Trophoblast cell (in vitro differentiated cells and primary cell): ENCODE measurements at regions not wholly inside any gene's neighbourhood (a gene's known extent, or its start where the extent isn't known, plus 50 kb on each side); places are given as distances from the start of the nearest gene placed in this dataset.

Source experiments
- DNase-seq, 2 donors: peaks; one replicate each; pipeline ENCODE4 v3.0.0-alpha.2; 2016
- H2AFZ ChIP-seq: 2 replicates; pipeline ENCODE4 v1.6.1; 2013; ENCODE audit warnings: low read length, moderate library complexity, mild to moderate bottlenecking; ENCODE audit not compliant: insufficient read depth, poor library complexity
- H2AK5ac ChIP-seq: 2 replicates; pipeline ENCODE4 v1.6.1; 2013; ENCODE audit warnings: mild to moderate bottlenecking, low read length
- H2BK120ac ChIP-seq: 2 replicates; pipeline ENCODE4 v1.6.1; 2013; ENCODE audit warnings: low read length, mild to moderate bottlenecking, moderate library complexity; ENCODE audit not compliant: insufficient read depth, poor library complexity
- H2BK12ac ChIP-seq: 2 replicates; pipeline ENCODE4 v1.6.1; 2013; ENCODE audit warnings: mild to moderate bottlenecking, low read length, moderate library complexity
- H2BK5ac ChIP-seq: 2 replicates; pipeline ENCODE4 v1.6.1; 2013; ENCODE audit warnings: low read length, low read depth, moderate library complexity, mild to moderate bottlenecking; ENCODE audit not compliant: poor library complexity
- H3K14ac ChIP-seq: 2 replicates; pipeline ENCODE4 v1.6.1; 2013; ENCODE audit warnings: mild to moderate bottlenecking, low read length
- H3K18ac ChIP-seq: 2 replicates; pipeline ENCODE4 v1.6.1; 2013; ENCODE audit warnings: mild to moderate bottlenecking, low read length
- H3K23ac ChIP-seq: 2 replicates; pipeline ENCODE4 v1.6.1; 2013; ENCODE audit warnings: low read length
- H3K27ac ChIP-seq: 2 replicates; pipeline ENCODE4 v1.5.1; 2013; ENCODE audit warnings: low read depth, mild to moderate bottlenecking, inconsistent platforms, low read length, moderate library complexity
- H3K27me3 ChIP-seq: 2 replicates; pipeline ENCODE4 v1.6.1; 2013; ENCODE audit warnings: inconsistent platforms, mild to moderate bottlenecking, low read length, moderate library complexity; ENCODE audit not compliant: insufficient read depth
- H3K36me3 ChIP-seq, 2 experiments: 1 replicate in 1 of 2; 2 replicates in 1 of 2; pipeline ENCODE4 v1.6.1; 2013; ENCODE audit warnings: low read length in 2 of 2, mild to moderate bottlenecking in 2 of 2, moderate library complexity in 1 of 2; ENCODE audit not compliant: insufficient read depth in 2 of 2, control insufficient read depth in 1 of 2
- H3K4ac ChIP-seq: 2 replicates; pipeline ENCODE4 v1.6.1; 2013; ENCODE audit warnings: low read depth, mild to moderate bottlenecking, low read length, moderate library complexity
- H3K4me1 ChIP-seq, 2 experiments: 1 replicate in 1 of 2; 2 replicates in 1 of 2; pipeline ENCODE4 v1.6.1; 2013; ENCODE audit warnings: low read length in 2 of 2, mild to moderate bottlenecking in 2 of 2, moderate library complexity in 1 of 2; ENCODE audit not compliant: insufficient read depth in 2 of 2, control insufficient read depth in 1 of 2
- H3K4me2 ChIP-seq: 2 replicates; pipeline ENCODE4 v1.6.1; 2013; ENCODE audit warnings: inconsistent platforms, mild to moderate bottlenecking, low read length, moderate library complexity
- H3K4me3 ChIP-seq: 2 replicates; pipeline ENCODE4 v1.5.1; 2013; ENCODE audit warnings: mild to moderate bottlenecking, low read depth, low read length, inconsistent platforms
- H3K79me1 ChIP-seq: one replicate; pipeline ENCODE4 v1.6.1; 2013; ENCODE audit warnings: low read length
- H3K79me2 ChIP-seq: 2 replicates; pipeline ENCODE4 v1.6.1; 2013; ENCODE audit warnings: low read length, mild to moderate bottlenecking; ENCODE audit not compliant: control insufficient read depth, insufficient read depth, poor library complexity
- H3K9ac ChIP-seq: 2 replicates; pipeline ENCODE4 v1.6.1; 2013; ENCODE audit warnings: mild to moderate bottlenecking, low read length
- H3K9me3 ChIP-seq: 2 replicates; pipeline ENCODE4 v1.6.1; 2013; ENCODE audit warnings: low read depth, mild to moderate bottlenecking, control low read depth, inconsistent platforms, low read length; ENCODE audit not compliant: insufficient read depth
- H4K12ac ChIP-seq: 2 replicates; pipeline ENCODE4 v1.6.1; 2013; ENCODE audit warnings: low read depth, mild to moderate bottlenecking, low read length, moderate library complexity
- H4K8ac ChIP-seq: 2 replicates; pipeline ENCODE4 v1.6.1; 2013; ENCODE audit warnings: low read depth, mild to moderate bottlenecking, low read length, moderate library complexity
- H4K91ac ChIP-seq: one replicate; pipeline ENCODE4 v1.6.1; 2013; ENCODE audit warnings: low read depth, mild to moderate bottlenecking, low read length, moderate library complexity
- WGBS: extraction: QIAGEN DNeasy Blood & Tissue Kit; methylation state at CpG from one replicate; pipeline ENCODE4 v1.1.7; 2013; ENCODE audit warnings: missing lambda C conversion rate; ENCODE audit not compliant: insufficient read length, insufficient coverage; ENCODE audit errors: extremely low coverage; 5-methylcytosine and 5-hydroxymethylcytosine counted together

- DNase-seq = no peak
- Histone ChIP-seq H3K9me3 (no peaks in the 10 kb centered on the region), H3K27me3 (no peaks in the 10 kb centered on the region), H3K18ac (no peak overlapping the region), H2BK12ac (no peak overlapping the region), H2AFZ (no peak overlapping the region), H2BK5ac (no peak overlapping the region), H2AK5ac (no peak overlapping the region), H3K23ac (no peak overlapping the region), H3K9ac (no peak overlapping the region), H3K4me3 (no peak overlapping the region), H3K4ac (no peak overlapping the region), H3K14ac (no peak overlapping the region), H4K12ac (no peak overlapping the region), H3K27ac (no peak overlapping the region), H3K4me2 (no peak overlapping the region), H3K79me1 (no peaks in the 10 kb centered on the region), H4K8ac (no peak overlapping the region), H4K91ac (no peak overlapping the region), H2BK120ac (no peak overlapping the region), H3K36me3 (no peaks in the 10 kb centered on the region), H3K79me2 (no peaks in the 10 kb centered on the region), H3K4me1 (no peaks in the 10 kb centered on the region)
- no CpG with 5 or more reads among the region's 11 CpGs for WGBS
These were observed 85.8 kb downstream of the POU3F3 start for GRCh38 chr2:104939570-104940217.

DNA sequence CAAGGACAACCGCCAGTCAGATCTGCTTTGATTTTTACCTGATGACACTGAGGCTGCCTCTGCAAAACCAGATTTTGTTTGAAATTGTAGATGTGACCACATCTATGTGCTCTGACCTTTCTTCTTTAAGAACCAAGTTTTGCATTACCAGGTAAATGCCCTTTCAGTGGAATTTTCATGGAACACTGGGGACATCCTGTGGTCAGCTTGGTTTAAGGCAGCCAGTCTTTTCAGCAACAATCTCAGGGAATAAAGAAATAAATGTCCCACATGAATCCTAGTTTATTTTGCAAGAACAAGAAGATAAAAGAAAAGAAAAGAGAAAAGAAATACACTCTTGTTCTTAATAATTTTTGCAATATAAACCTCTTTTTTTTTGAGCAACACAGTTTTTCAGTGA lies 90.6 kb downstream of the POU3F3 start:
- H4K91ac ChIP-seq = no peak overlapping the region
- no peak overlapping the region for H4K8ac ChIP-seq
- WGBS = no CpG with 5 or more reads among the region's 1 CpG
- H2AFZ ChIP-seq = no peak overlapping the region
- no peaks in the 10 kb centered on the region for H3K79me2 ChIP-seq
- no peak overlapping the region for H3K14ac ChIP-seq
- H3K4me1 ChIP-seq = peaks cover 2 to 5% of the 10 kb centered on the region in 2 experiments
- H2AK5ac ChIP-seq = no peak overlapping the region
- no peaks in the 10 kb centered on the region for H3K9me3 ChIP-seq
- H3K23ac ChIP-seq = no peak overlapping the region
- no peaks in the 10 kb centered on the region for H3K27me3 ChIP-seq
- no peak overlapping the region for H4K12ac ChIP-seq
- no peaks in the 10 kb centered on the region for H3K36me3 ChIP-seq
- no peak overlapping the region for H3K4me3 ChIP-seq
- peak; percentile 6 to 54 for DNase-seq
- no peak overlapping the region for H2BK120ac ChIP-seq
- peaks cover 2% of the 10 kb centered on the region for H3K79me1 ChIP-seq
- H3K4ac ChIP-seq = no peak overlapping the region
- H3K4me2 ChIP-seq = no peak overlapping the region
- no peak overlapping the region for H2BK12ac ChIP-seq
- H3K27ac ChIP-seq = no peak overlapping the region
- no peak overlapping the region for H3K18ac ChIP-seq
- H2BK5ac ChIP-seq = no peak overlapping the region
- no peak overlapping the region for H3K9ac ChIP-seq

DNA sequence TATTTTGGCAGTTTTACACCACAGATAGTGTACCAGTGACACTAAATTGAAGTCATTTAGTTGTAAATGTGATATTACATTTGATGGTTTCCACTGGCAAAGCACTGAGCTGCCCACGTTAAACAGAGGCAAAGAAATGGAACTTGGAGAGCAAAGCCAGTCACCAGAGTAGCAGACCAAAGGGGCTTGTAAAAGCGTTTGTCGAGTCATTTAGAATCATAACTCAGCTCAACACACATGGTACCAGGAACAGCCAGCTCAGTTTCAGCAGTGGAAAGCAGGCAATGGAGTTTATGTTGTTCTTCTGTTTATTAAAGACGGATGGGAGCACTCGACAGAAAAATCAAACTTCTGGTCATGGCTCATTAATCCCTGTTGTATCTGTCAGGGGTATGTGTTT lies 91.2 kb downstream of the POU3F3 start:
- peak overlapping the region; percentile 81 for H2BK12ac ChIP-seq
- no peak overlapping the region for H4K8ac ChIP-seq
- peaks cover 2% of the 10 kb centered on the region for H3K79me1 ChIP-seq
- H3K4me1 ChIP-seq = peaks cover 2 to 5% of the 10 kb centered on the region in 2 experiments
- H3K18ac ChIP-seq = no peak overlapping the region
- no peaks in the 10 kb centered on the region for H3K9me3 ChIP-seq
- no peak overlapping the region for H3K4ac ChIP-seq
- H3K79me2 ChIP-seq = no peaks in the 10 kb centered on the region
- H2BK5ac ChIP-seq = no peak overlapping the region
- no peak overlapping the region for H4K91ac ChIP-seq
- H3K4me3 ChIP-seq = no peak overlapping the region
- no peak for DNase-seq
- H2AFZ ChIP-seq = no peak overlapping the region
- no CpG with 5 or more reads among the region's 5 CpGs for WGBS
- no peak overlapping the region for H3K27ac ChIP-seq
- no peak overlapping the region for H3K4me2 ChIP-seq
- H3K9ac ChIP-seq = no peak overlapping the region
- H4K12ac ChIP-seq = no peak overlapping the region
- no peak overlapping the region for H3K23ac ChIP-seq
- no peak overlapping the region for H2AK5ac ChIP-seq
- no peaks in the 10 kb centered on the region for H3K36me3 ChIP-seq
- no peak overlapping the region for H2BK120ac ChIP-seq
- H3K27me3 ChIP-seq = no peaks in the 10 kb centered on the region
- no peak overlapping the region for H3K14ac ChIP-seq

DNA sequence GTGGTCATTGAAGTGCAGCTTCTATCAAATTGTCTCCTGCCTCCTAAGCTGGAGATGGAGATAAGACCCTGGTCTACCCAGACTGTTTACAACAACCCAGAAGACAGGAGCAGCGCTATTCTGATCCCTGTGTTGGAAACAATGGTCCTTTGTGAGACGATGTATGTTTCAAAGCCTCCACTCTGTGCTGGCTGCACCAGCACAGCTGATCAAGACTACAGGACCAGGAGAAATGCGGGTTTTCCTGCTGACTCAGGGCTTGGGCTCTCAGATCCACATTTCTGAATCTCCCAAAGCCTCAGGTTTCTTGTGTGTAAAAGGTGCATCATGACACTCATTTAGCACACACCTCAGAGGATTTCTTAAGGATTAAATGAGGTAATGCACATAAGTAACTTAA lies 92.0 kb downstream of the POU3F3 start:
- Histone ChIP-seq H3K4me1 (peaks cover 2 to 5% of the 10 kb centered on the region in 2 experiments), H3K79me1 (peaks cover 2% of the 10 kb centered on the region), H2AFZ (no peak overlapping the region), H4K12ac (no peak overlapping the region), H3K18ac (no peak overlapping the region), H4K8ac (no peak overlapping the region), H3K4me3 (no peak overlapping the region), H3K14ac (no peak overlapping the region), H3K4me2 (no peak overlapping the region), H3K9ac (no peak overlapping the region), H3K79me2 (no peaks in the 10 kb centered on the region), H4K91ac (no peak overlapping the region), H3K27me3 (no peaks in the 10 kb centered on the region), H3K36me3 (no peaks in the 10 kb centered on the region), H3K27ac (no peak overlapping the region), H2AK5ac (no peak overlapping the region), H2BK5ac (no peak overlapping the region), H3K9me3 (no peaks in the 10 kb centered on the region), H2BK12ac (no peak overlapping the region), H2BK120ac (no peak overlapping the region), H3K4ac (no peak overlapping the region), H3K23ac (no peak overlapping the region)
- DNase-seq = peak; percentile 72 to 80
- no CpG with 5 or more reads among the region's 3 CpGs for WGBS
